A673 (cell line): ENCODE measurements at regions not wholly inside any gene's neighbourhood (a gene's known extent, or its start where the extent isn't known, plus 50 kb on each side); places are given as distances from the start of the nearest gene placed in this dataset.

ENCODE experiments used
- CTCF ChIP-seq: fragments of 300-800, 200-600 bp; sonication (generic); conservative IDR thresholded peaks from 2 replicates; pipeline ENCODE4 v1.5.1; 2017; ENCODE audit warnings: low read depth, mild to moderate bottlenecking, antibody characterized with exemption, low read length, moderate library complexity, mixed read lengths
- EZH2 ChIP-seq: fragments of 200-600 bp; sonication (generic); IDR thresholded peaks from 2 replicates; pipeline ENCODE4 v1.6.1; 2017; ENCODE audit warnings: borderline replicate concordance, low read depth, mild to moderate bottlenecking, mixed read lengths, antibody characterized with exemption, low read length; ENCODE audit not compliant: poor library complexity, severe bottlenecking

- TF ChIP-seq CTCF (no peak), EZH2 (no peak)
Observed at GRCh38 chr12:60240891-60241290, 645.1 kb downstream of the SLC16A7 start.
